ENCODE measurements at regions not wholly inside any gene's neighbourhood (a gene's known extent, or its start where the extent isn't known, plus 50 kb on each side); places are given as distances from the start of the nearest gene placed in this dataset.

DNA sequence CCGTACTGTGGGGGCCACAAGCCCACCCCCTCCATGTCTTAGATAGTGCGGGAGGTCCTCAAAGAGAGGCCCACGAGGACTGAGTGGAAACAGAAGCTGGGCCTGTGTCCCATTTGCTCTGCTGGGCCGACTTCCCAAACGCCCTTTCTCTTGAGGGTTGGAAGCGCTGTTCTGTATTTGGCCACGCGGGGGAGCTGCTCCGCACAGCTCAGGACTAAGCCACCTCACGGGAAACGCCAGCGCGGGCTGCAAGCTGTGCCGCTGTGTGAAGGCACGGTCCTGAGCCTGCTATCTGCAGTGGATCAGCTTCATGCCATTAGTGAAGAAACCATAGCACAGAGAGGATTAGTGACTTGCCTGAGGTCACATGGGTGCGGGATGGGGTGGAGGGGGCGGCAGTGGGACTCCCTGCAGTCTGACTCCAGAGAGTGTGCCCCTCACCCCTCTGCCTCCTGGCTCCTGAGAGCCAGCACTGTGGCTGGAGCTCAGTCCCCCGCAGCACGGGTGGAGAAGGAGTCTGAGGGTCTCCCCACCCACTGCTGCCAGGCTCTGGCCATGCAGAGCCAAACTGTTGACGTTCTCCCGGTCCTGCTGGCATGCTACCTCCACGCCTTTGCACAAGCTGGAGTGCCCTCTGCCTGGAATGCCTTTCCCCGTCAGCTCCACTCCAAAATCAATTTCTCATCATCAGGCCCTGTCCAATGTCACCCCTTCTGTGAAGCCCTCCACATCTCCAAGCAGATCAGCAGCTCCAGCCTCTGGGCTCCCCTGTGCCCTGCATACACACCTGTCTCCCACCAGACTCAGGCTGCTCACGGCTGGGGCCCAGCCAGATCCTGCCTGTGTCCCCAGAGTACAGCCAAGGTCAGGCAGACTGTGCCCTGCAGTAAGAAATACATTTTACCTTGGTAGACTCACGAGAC lies 51.5 kb upstream of the LRRC32 start:
- DNase-seq = peak; percentile 49 to 51

DNA sequence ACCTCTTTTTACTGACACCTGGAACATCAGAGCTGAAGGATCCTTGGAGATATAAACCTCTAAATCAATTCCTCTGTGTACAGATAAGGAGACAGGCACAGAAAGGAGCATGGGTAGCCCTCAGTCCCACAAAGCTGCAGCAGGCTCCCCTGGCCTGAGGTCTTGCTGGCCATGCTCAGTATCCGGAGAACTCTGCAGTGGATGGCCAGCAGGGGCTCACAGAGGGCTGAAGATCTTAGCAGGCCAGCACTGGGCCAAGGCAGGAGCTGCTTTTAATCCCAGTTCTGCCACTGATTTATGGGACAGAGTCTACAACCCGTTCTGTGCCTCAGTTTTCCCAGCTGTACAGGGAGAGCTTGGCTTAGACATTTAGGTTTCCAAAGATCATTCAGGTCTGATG lies 52.6 kb upstream of the LRRC32 start:
- DNase-seq = no peak

DNA sequence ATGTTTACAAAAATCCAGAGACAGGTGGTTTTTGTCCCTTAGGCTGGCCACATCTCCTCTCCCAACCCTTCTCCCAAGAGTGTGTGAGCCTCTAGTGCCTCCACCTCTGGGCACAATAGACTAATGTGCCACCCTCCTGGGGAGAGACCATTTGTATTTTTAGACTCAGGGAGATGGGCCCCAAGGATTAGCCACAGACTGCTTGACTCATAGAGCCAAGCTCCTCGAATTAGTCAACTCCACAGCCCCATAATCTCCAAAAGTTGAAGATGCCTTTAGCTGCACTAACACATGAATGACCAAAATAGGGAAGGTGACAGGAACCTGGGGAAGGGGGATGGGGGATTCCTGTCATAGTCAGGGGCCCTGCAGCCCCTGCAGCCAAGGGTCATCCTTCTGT lies 53.0 kb upstream of the LRRC32 start:
- no peak for DNase-seq

DNA sequence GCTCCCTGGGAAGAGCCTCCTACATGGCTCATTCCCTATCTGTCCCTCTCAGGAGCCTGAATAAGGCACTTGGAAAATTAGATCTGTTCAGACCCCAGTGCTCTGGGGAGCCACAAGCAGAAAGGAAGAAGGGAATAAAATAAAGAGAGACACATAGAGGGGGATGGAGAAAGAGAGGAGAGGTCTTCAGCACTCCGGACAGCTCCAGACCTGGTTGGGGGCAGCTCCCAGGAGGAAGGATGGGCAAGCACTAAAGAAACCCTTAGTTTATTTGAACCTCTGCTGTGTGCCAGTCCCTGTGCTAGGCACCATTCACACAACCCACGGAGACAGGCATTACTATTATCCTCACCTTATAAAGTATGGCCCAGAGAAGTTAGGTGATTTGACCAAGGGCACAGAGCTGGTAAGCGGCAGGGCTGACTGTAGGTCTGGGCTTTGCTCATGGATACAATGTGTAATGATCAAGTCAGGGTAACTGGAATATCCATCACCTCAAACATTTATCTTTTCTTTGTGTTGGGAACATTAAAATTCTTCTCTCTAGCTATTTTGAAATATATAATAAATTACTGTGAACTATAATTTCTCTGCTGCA lies 53.7 kb upstream of the LRRC32 start:
- DNase-seq = no peak

DNA sequence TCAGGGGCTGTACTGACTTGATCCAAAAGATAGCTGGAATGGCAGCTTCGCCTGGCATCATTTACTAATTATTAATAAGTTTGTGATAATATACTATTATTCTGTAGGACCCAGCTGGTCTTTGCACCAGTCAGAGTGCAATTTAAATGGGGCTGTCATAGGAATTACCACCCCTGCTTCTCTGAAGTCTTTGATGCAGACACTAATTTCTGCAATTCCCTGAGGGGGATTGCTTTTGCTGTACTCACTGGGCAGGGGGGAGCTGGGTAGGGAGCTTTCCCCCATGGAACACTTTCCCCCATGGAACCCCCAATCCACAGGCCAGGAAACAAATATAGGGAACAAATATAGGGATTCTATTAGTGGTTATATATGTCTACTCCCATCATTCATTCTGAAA lies 54.9 kb upstream of the TSKU start:
- DNase-seq = no peak

DNA sequence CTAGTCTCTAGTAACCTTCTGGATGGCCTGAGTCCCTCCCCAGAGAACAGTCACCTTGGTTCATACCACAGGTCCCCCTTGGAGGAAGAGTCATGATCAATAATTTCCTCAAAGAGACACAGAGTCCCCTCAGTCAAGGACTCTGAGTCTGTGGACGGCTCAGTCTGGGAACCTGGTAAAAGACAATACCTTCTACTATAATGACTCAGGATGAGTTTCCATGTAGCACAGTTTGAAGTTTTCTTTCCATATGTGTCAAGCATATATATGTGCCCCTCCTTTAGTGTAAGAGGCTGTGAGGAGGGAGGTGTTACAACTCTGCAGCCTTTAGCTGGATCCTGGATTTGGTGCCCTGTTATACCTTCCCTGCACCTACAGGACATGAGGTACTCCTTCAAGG lies 54.4 kb upstream of the TSKU start:
- no peak for DNase-seq

DNA sequence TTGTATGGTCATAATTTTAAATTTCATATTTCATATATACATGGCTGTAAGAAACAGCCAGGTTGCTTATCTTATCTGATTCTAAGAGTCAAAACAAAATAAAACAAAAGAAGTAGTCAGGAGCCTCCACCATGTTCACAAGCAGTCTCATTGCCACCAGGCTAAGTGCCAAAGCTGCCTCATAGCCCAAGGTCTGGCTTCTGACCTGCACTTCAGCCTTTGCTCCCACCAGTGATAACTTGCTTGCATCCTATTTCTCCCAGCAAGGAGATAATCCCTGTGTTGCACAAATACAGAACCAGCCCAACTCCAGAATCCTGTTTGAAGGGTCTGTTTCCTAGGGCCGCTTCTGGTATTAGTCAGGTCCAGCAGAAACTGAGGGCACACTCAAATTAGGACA lies 53.9 kb upstream of the TSKU start:
- DNase-seq = no peak

DNA sequence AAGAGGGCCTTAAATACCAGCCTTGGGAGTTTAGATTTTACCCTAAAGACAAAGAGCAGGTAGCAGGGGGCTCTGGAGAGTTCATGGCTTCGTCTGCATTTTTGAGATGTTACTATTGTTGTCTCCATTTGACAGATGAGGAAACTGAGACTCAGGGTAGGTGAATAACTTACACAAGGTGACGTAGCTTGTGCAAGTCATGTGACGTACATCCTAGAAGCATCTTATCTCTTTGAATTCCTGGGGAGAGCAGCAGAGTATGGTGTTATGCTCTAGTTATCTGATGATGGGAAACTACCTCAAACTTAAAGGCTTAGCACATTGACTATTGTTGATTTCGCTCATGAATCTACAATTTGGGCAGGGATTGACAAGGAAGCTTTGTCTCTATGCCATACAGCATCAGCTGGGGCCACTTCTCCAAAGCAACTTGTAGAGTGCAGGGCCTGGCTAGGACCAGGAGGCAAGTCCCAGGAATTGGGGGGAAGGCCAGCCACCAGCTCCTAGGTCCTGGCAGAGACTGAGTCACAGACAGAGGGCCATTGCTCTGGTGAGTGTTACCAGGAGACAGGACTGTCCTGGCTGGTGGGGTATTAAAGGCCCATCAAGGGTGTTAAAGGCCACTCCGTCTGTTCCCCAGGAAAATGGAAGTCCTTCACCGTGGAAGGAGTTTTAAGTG lies 52.1 kb upstream of the TSKU start:
- DNase-seq = no peak

DNA sequence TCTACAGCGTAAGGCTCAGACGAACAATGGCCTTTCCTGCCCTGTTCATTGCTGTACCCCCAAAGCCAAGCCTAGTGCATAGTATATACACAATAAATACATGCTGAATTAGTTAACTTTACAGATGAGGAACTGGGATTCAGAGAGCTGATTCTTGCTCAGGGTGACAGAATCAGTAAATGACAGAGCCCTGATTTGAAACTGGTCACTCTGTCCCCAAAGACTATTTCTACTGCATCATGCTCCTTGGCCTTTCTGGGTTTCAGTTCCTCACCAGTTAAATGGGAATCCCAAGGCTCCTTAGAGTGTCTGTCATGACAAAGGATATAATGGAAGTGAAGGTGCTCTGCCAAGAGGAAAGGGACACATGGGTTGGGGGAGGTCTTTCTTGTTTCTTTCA lies 50.5 kb upstream of the TSKU start:
- no peak for DNase-seq

Data from AML-193 (cell line).